NCI-H82 treated with DMSO at 0.1 percent for 48 hours (cell line): ENCODE measurements at regions not wholly inside any gene's neighbourhood (a gene's known extent, or its start where the extent isn't known, plus 50 kb on each side); places are given as distances from the start of the nearest gene placed in this dataset.
"Not testable (repeated sequence)": the region's sequence is repeated elsewhere in the genome, so short reads cannot be mapped to it uniquely, and the experiment has no call there.

ENCODE experiments used
- DNase-seq: peaks from one replicate; lab custom pipeline; 2025; ENCODE audit not compliant: unreplicated experiment; lab: John Stamatoyannopoulos, UW

- DNase-seq, result not testable (repeated sequence)
Measured at GRCh38 chrX:80508083-80508482, 87.8 kb downstream of the TENT5D start.

- no peak for DNase-seq
Measured at GRCh38 chrX:80511969-80512760, 91.9 kb downstream of the TENT5D start.

- no peak for DNase-seq
Measured at GRCh38 chrX:80512924-80513323, 92.7 kb downstream of the TENT5D start.

GRCh38 chrX:80513625-80514024, 93.4 kb downstream of the TENT5D start:
- DNase-seq, result no peak

GRCh38 chrX:80537096-80537495, 116.8 kb downstream of the TENT5D start:
- no peak for DNase-seq

GRCh38 chrX:80550722-80551121, 130.5 kb downstream of the TENT5D start:
- DNase-seq, result no peak

GRCh38 chrX:80556148-80556547, 135.9 kb downstream of the TENT5D start:
- no peak for DNase-seq

GRCh38 chrX:80572636-80573035, 152.4 kb downstream of the TENT5D start:
- DNase-seq, result no peak

- no peak for DNase-seq
Measured at GRCh38 chrX:80573275-80573674, 153.0 kb downstream of the TENT5D start.

GRCh38 chrX:80574486-80575086, 154.3 kb downstream of the TENT5D start:
- DNase-seq, result not testable (repeated sequence)

- no peak for DNase-seq
Measured at GRCh38 chrX:80576267-80576666, 156.0 kb downstream of the TENT5D start.

GRCh38 chrX:80576806-80577533, 156.7 kb downstream of the TENT5D start:
- no peak for DNase-seq

- peak; percentile 17 for DNase-seq
Measured at GRCh38 chrX:80578517-80579105, 158.4 kb downstream of the TENT5D start.

- not testable (repeated sequence) for DNase-seq
Measured at GRCh38 chrX:80590992-80591391, 170.7 kb downstream of the TENT5D start.

- no peak for DNase-seq
Measured at GRCh38 chrX:80602036-80602860, 182.0 kb downstream of the TENT5D start.
